Heart left ventricle (tissue), 16 donors: ENCODE measurements at regions not wholly inside any gene's neighbourhood (a gene's known extent, or its start where the extent isn't known, plus 50 kb on each side); places are given as distances from the start of the nearest gene placed in this dataset.

ENCODE experiments used
- ATAC-seq, 4 donors: fragments of 200-7000 bp; cut with Tn5 transposase; one replicate each; pipeline ENCODE4 v1.9.1; 2020 to 2022; ENCODE audit warnings: moderate library complexity in 4 of 4, mild to moderate bottlenecking in 3 of 4, moderate number of reproducible peaks in 1 of 4
- DNase-seq, 5 donors: peaks; one replicate each; pipeline ENCODE4 v3.0.0-alpha.2; 2020
- H3K27ac ChIP-seq, 12 donors: fragments of 200-600 bp; sonication (generic) in 4 of 12; one replicate each; pipeline versions ENCODE4 v1.5.0 to v1.8.0; 2016 to 2022; ENCODE audit warnings: mild to moderate bottlenecking in 2 of 12
- H3K27me3 ChIP-seq, 9 donors: fragments of 200-600 bp; sonication (generic) in 2 of 9; one replicate each; pipeline versions ENCODE4 v1.5.1 to v1.8.0; 2016 to 2022; ENCODE audit warnings: mild to moderate bottlenecking in 3 of 9
- H3K36me3 ChIP-seq, 9 donors: fragments of 200-600 bp; sonication (generic) in 2 of 9; one replicate each; pipeline versions ENCODE4 v1.5.0 to v1.8.0; 2018 to 2022; ENCODE audit warnings: mild to moderate bottlenecking in 2 of 9
- H3K4me1 ChIP-seq, 12 donors: fragments of 200-600 bp; sonication (generic) in 4 of 12; one replicate each; pipeline versions ENCODE4 v1.5.0 to v1.8.0; 2016 to 2022; ENCODE audit warnings: mild to moderate bottlenecking in 3 of 12
- H3K4me3 ChIP-seq, 12 donors: fragments of 200-600 bp; sonication (generic) in 4 of 12; one replicate each; pipeline versions ENCODE4 v1.5.0 to v1.8.0; 2017 to 2022; ENCODE audit warnings: mild to moderate bottlenecking in 9 of 12, moderate library complexity in 4 of 12
- H3K9me3 ChIP-seq, 12 donors: fragments of 200-600 bp; sonication (generic) in 4 of 12; one replicate each; pipeline versions ENCODE4 v1.5.0 to v1.8.0; 2016 to 2022; ENCODE audit warnings: mild to moderate bottlenecking in 1 of 12
- POLR2A ChIP-seq, 2 donors: fragments of 450-650 bp; IDR thresholded peaks; one replicate each; pipeline ENCODE4 v1.6.1; 2017; ENCODE audit warnings: antibody characterized with exemption in 2 of 2, mild to moderate bottlenecking in 2 of 2, moderate library complexity in 2 of 2
- WGBS, 4 donors: extraction: QIAGEN DNeasy Blood & Tissue Kit in 2 of 4; methylation state at CpG; one replicate each; pipeline versions ENCODE4 v1.1.5 to v1.1.7; 2013 to 2018; 5-methylcytosine and 5-hydroxymethylcytosine counted together
- intact Hi-C, 10 donors: fragments of 100-400 bp; cut with DNase I; formaldehyde crosslinking; loops; one replicate each; pipeline versions ENCODE4 v1.11.1 to v1.14.2; 2022
- TF ChIP-seq, protein P1 (sequence below), 12 donors: fragments of 200-600 bp; sonication (generic) in 4 of 12; IDR thresholded peaks; one replicate each; pipeline versions ENCODE4 v1.5.0 to v1.8.0; 2018 to 2022; ENCODE audit warnings: antibody characterized with exemption in 12 of 12, mild to moderate bottlenecking in 5 of 12
- donor health status: ischemic (EF 13 %, LVEDD 7.1; RV severe dilation, severe dysfunction).
- donor health status: healthy with polysubstance abuse.
- donor health status: DM: no; HTN: yes; CAD: no.
- donor health status: DM: no; HTN: no; CAD: no.
- donor health status: ischemic (EF 25% LVEDD 6.9; RV normal size, moderate dysfunction).
- donor health status: ischemic (EF 25% LVEDD 5.7; RV mildly dilated, moderate dysfunction).
- donor health status: healthy.
- donor health status: DM: yes; HTN: yes; CAD: no.
- donor health status: ischemic (EF 35%, LVEDD 5.7; RV mildly dilated, moderate dysfunction).
- donor health status: nonischemic (EF 11% LVEDD 7.7; RV severe dilation, severe dysfunction).
- donor health status: DM: yes; HTN: yes; CAD: no.
- donor health status: PGD.
- donor health status: ischemic (EF 29% LVEDD 5.4; RV normal size, mild dysfunction).
- donor health status: nonischemic (EF 23%, LVEDD 6.1; RV moderate dilation, normal function).

GRCh38 chr2:204472375-204472774, 72.9 kb upstream of the PARD3B start:
- TF ChIP-seq, protein P1, sequence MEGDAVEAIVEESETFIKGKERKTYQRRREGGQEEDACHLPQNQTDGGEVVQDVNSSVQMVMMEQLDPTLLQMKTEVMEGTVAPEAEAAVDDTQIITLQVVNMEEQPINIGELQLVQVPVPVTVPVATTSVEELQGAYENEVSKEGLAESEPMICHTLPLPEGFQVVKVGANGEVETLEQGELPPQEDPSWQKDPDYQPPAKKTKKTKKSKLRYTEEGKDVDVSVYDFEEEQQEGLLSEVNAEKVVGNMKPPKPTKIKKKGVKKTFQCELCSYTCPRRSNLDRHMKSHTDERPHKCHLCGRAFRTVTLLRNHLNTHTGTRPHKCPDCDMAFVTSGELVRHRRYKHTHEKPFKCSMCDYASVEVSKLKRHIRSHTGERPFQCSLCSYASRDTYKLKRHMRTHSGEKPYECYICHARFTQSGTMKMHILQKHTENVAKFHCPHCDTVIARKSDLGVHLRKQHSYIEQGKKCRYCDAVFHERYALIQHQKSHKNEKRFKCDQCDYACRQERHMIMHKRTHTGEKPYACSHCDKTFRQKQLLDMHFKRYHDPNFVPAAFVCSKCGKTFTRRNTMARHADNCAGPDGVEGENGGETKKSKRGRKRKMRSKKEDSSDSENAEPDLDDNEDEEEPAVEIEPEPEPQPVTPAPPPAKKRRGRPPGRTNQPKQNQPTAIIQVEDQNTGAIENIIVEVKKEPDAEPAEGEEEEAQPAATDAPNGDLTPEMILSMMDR (IDR thresholded peaks at IDR 0.05): no peak
- no peak for TF ChIP-seq POLR2A (IDR thresholded peaks at IDR 0.05)
- WGBS, 4 donors: 84 to 86% (median 84%) methylated on average over 10 of the region's 10 CpGs
- H3K27me3 ChIP-seq: no peaks in the 10 kb centered on the region
- no peak overlapping the region for H3K27ac ChIP-seq
- DNase-seq (no peak), ATAC-seq (no peak)
- intact Hi-C loops: no loop called here
- H3K4me1 ChIP-seq: no peaks in the 10 kb centered on the region
- H3K36me3 ChIP-seq: no peaks in the 10 kb centered on the region
- no peaks in the 10 kb centered on the region for H3K9me3 ChIP-seq
- no peak overlapping the region for H3K4me3 ChIP-seq

- Histone ChIP-seq H3K27me3 (no peaks in the 10 kb centered on the region), H3K27ac (no peak overlapping the region), H3K9me3 (no peaks in the 10 kb centered on the region), H3K36me3 (no peaks in the 10 kb centered on the region), H3K4me1 (no peaks in the 10 kb centered on the region), H3K4me3 (no peak overlapping the region)
- intact Hi-C loops: no loop called here
- ATAC-seq (no peak), DNase-seq (no peak)
- no peak for TF ChIP-seq POLR2A (IDR thresholded peaks at IDR 0.05)
- TF ChIP-seq, protein P1 (IDR thresholded peaks at IDR 0.05): no peak
- WGBS, 4 donors: 91 to 96% (median 95%) methylated on average over 6 of the region's 6 CpGs
Measured at GRCh38 chr2:204473224-204473623, 72.1 kb upstream of the PARD3B start.

DNA sequence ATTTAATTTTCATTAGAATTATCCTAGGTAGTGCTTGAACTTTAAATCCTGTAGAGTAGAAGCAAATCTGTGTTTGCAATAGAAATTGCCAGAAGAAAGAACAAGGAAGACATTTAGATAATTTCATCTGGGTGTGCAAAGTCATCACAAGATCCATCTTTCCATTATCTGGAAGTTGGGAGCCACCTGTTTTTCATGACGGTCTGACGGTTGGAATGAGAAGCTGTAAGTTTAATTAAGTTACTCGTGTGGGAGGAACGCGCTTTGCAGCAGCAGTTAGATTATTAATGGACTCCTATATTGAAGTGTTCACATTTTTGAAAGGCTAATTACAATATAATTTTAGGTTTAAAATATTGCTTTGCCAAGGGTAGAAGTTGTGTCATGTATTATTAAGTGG, 69.9 kb upstream of the PARD3B start:
- DNase-seq (no peak), ATAC-seq (no peak)
- no peak overlapping the region for H3K4me3 ChIP-seq
- H3K4me1 ChIP-seq: no peaks in the 10 kb centered on the region
- H3K27ac ChIP-seq: no peak overlapping the region
- WGBS, 4 donors: 74 to 88% (median 78%) methylated on average over 5 of the region's 5 CpGs
- no peaks in the 10 kb centered on the region for H3K9me3 ChIP-seq
- H3K36me3 ChIP-seq: no peaks in the 10 kb centered on the region
- intact Hi-C loops: no loop called here
- no peak for TF ChIP-seq POLR2A (IDR thresholded peaks at IDR 0.05)
- TF ChIP-seq, protein P1 (IDR thresholded peaks at IDR 0.05): no peak
- no peaks in the 10 kb centered on the region for H3K27me3 ChIP-seq

- TF ChIP-seq POLR2A (IDR thresholded peaks at IDR 0.05): no peak
- TF ChIP-seq, protein P1 (IDR thresholded peaks at IDR 0.05): no peak
- no peaks in the 10 kb centered on the region for H3K36me3 ChIP-seq
- H3K27me3 ChIP-seq: no peaks in the 10 kb centered on the region
Measured at GRCh38 chr2:204477358-204477950, 67.8 kb upstream of the PARD3B start.

More at GRCh38 chr2:204477358-204477950, 67.8 kb upstream of the PARD3B start:
- Histone ChIP-seq H3K9me3 (no peaks in the 10 kb centered on the region), H3K27ac (no peak overlapping the region), H3K4me1 (no peaks in the 10 kb centered on the region), H3K4me3 (no peak overlapping the region)
- ATAC-seq: no peak
- no peak for DNase-seq
- 91 to 94% (median 93%) methylated on average over 4 of the region's 4 CpGs for WGBS, 4 donors
- intact Hi-C loops: no loop called here
